ENCODE measurements at regions not wholly inside any gene's neighbourhood (a gene's known extent, or its start where the extent isn't known, plus 50 kb on each side); places are given as distances from the start of the nearest gene placed in this dataset.

DNA sequence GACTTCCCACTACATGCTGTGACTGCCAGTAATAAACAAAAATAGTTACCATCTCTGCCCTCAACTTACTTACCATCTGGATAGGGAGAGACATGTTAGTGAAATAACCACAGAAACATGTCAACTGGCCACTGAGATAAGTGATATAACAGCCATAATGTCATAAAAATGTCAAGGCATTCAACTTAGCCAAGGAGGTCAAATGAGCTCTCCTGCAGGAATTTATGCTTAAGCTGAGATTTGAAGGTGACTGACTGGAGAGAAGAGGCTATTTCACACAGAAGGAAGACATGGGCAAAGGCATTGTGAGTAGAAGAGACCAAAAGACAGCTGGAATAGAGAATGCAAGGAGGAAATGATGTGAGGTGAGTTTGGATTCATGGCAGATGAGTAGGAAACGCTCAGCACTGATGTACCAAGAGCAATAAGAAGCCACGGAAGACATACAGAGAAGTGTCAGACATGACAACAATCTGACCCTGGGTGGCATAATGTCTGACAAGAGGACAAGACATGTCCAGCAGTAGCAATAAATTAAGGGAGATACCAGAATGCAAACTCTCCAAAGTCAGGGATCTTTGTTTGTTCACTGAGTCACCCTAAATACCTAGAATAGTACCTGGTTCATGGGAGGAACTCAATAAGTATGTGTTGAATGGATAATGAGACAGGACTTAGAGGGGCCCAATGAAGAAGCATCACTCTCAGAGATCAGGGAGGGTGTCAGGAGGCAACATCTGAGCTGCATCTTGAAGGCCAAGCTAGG, 318.8 kb downstream of the ACTL7B start:
- Histone ChIP-seq H3K9me3 (ENCODE audit: control insufficient read depth in 4 of 4, insufficient read depth in 3 of 4, low read length in 3 of 4) (peaks cover 0 to 2% (median 0%) of the 10 kb centered on the region in 4 donors), H3K36me3 (ENCODE audit: control insufficient read depth in 4 of 4, insufficient read depth in 4 of 4, low read length in 4 of 4) (no peaks in the 10 kb centered on the region), H3K4me3 (no peak overlapping the region), H3K9ac (ENCODE audit: insufficient read depth in 1 of 2, low read length in 2 of 2) (no peak overlapping the region), H3K4me1 (ENCODE audit: control insufficient read depth in 5 of 5, insufficient read depth in 5 of 5, low read length in 5 of 5) (peaks cover 0 to 2% (median 0%) of the 10 kb centered on the region in 5 donors), H3K27me3 (ENCODE audit: control insufficient read depth in 3 of 3, insufficient read depth in 3 of 3, low read length in 2 of 3) (no peaks in the 10 kb centered on the region), H3K27ac (ENCODE audit: low read depth in 1 of 2, low read length in 1 of 2) (no peak overlapping the region)
- ATAC-seq (ENCODE audit: insufficient read depth, low FRiP score), result no peak
- TF ChIP-seq CTCF (IDR thresholded peaks at IDR 0.05; ENCODE audit: control extremely low read depth, extremely low read depth), result no peak
- DNase-seq, result no peak
- WGBS, 2 donors, result 89 to 96% methylated on average over 2 of the region's 2 CpGs

DNA sequence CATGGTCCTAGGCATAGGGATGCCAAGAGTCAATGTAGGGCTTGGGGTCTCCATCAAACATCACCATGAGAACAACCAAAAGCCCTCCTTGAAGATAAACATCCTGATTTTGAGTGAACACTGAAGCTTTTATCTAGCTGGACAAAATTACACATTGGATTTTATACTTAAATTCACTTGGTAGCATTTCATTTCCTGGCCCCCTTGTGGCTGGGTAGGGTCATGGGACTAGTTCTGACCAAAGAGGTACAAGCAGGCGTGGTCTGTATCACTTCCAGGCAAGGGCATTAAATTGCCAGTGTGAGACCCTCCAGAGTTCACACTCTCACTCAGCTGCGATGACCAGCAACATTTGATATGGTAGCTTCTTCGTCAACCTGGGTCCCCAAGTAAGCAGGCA, 320.3 kb downstream of the ACTL7B start:
- 87 to 92% methylated on average over 3 of the region's 3 CpGs for WGBS, 2 donors
- DNase-seq (no peak), ATAC-seq (ENCODE audit: insufficient read depth, low FRiP score) (no peak)
- peaks cover 0 to 2% (median 0%) of the 10 kb centered on the region in 5 donors for H3K4me1 ChIP-seq (ENCODE audit: control insufficient read depth in 5 of 5, insufficient read depth in 5 of 5, low read length in 5 of 5)
- no peak overlapping the region for H3K4me3 ChIP-seq
- TF ChIP-seq CTCF (IDR thresholded peaks at IDR 0.05; ENCODE audit: control extremely low read depth, extremely low read depth), result peak; percentile 13
- H3K27ac ChIP-seq (ENCODE audit: low read depth in 1 of 2, low read length in 1 of 2), result no peak overlapping the region
- peaks cover 0 to 2% (median 0%) of the 10 kb centered on the region in 4 donors for H3K9me3 ChIP-seq (ENCODE audit: control insufficient read depth in 4 of 4, insufficient read depth in 3 of 4, low read length in 3 of 4)
- H3K36me3 ChIP-seq (ENCODE audit: control insufficient read depth in 4 of 4, insufficient read depth in 4 of 4, low read length in 4 of 4), result no peaks in the 10 kb centered on the region
- H3K9ac ChIP-seq (ENCODE audit: insufficient read depth in 1 of 2, low read length in 2 of 2), result no peak overlapping the region
- no peaks in the 10 kb centered on the region for H3K27me3 ChIP-seq (ENCODE audit: control insufficient read depth in 3 of 3, insufficient read depth in 3 of 3, low read length in 2 of 3)

DNA sequence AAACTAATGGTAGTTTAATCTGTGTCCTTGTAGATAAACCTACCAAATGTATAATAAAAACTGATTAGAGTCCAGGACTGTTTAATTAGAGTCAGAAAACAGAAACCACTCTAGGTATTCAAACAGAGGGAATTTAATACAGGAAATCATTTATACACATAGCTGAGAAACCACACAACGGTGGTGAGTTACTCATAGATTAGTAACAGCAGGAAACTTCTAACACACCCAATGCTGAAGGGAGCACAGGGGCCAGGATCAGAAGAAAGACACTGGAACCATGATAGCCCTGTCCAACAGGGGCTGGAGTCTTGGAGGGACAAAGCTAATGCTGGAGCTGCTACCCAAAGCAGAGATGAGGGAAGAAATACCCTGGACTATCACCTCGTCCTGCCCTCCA, 321.0 kb downstream of the ACTL7B start:
- ATAC-seq (ENCODE audit: insufficient read depth, low FRiP score) (no peak), DNase-seq (no peak)
- WGBS, 2 donors, result 69 to 70% methylated on average over 2 of the region's 2 CpGs
- no peak overlapping the region for H3K9ac ChIP-seq (ENCODE audit: insufficient read depth in 1 of 2, low read length in 2 of 2)
- H3K36me3 ChIP-seq (ENCODE audit: control insufficient read depth in 4 of 4, insufficient read depth in 4 of 4, low read length in 4 of 4), result no peaks in the 10 kb centered on the region
- peaks cover 0 to 2% (median 0%) of the 10 kb centered on the region in 4 donors for H3K9me3 ChIP-seq (ENCODE audit: control insufficient read depth in 4 of 4, insufficient read depth in 3 of 4, low read length in 3 of 4)
- H3K27ac ChIP-seq (ENCODE audit: low read depth in 1 of 2, low read length in 1 of 2), result no peak overlapping the region
- H3K4me3 ChIP-seq, result no peak overlapping the region
- H3K27me3 ChIP-seq (ENCODE audit: control insufficient read depth in 3 of 3, insufficient read depth in 3 of 3, low read length in 2 of 3), result no peaks in the 10 kb centered on the region
- peaks cover 0 to 2% (median 0%) of the 10 kb centered on the region in 5 donors for H3K4me1 ChIP-seq (ENCODE audit: control insufficient read depth in 5 of 5, insufficient read depth in 5 of 5, low read length in 5 of 5)
- no peak for TF ChIP-seq CTCF (IDR thresholded peaks at IDR 0.05; ENCODE audit: control extremely low read depth, extremely low read depth)
